HG03342 (cell line): ENCODE measurements at regions not wholly inside any gene's neighbourhood (a gene's known extent, or its start where the extent isn't known, plus 50 kb on each side); places are given as distances from the start of the nearest gene placed in this dataset.

ENCODE experiments used
- ATAC-seq: cut with Tn5 transposase; IDR thresholded peaks from one replicate; pipeline ENCODE4 v1.9.1; 2021; ENCODE audit warnings: mild to moderate bottlenecking, moderate library complexity; ENCODE audit not compliant: unreplicated experiment

GRCh38 chr6:105626295-105627158 lies 223.6 kb upstream of the PREP start:
- no peak for ATAC-seq

GRCh38 chr6:105624021-105624420 lies 221.1 kb upstream of the PREP start:
- ATAC-seq: no peak

- no peak for ATAC-seq
Observed at GRCh38 chr6:105622226-105622625, 219.3 kb upstream of the PREP start.

GRCh38 chr6:105621564-105622175 lies 218.8 kb upstream of the PREP start:
- no peak for ATAC-seq

GRCh38 chr6:105620878-105621277 lies 218.0 kb upstream of the PREP start:
- no peak for ATAC-seq

GRCh38 chr6:105619971-105620741 lies 217.3 kb upstream of the PREP start:
- ATAC-seq: no peak

GRCh38 chr6:105618247-105618646 lies 215.4 kb upstream of the PREP start:
- no peak for ATAC-seq

GRCh38 chr6:105616521-105616920 lies 213.6 kb upstream of the PREP start:
- no peak for ATAC-seq

GRCh38 chr6:105611606-105612005 lies 208.7 kb upstream of the PREP start:
- no peak for ATAC-seq

GRCh38 chr6:105609375-105609991 lies 206.6 kb upstream of the PREP start:
- no peak for ATAC-seq

- no peak for ATAC-seq
Observed at GRCh38 chr6:105608711-105609374, 206.0 kb upstream of the PREP start.

- no peak for ATAC-seq
Observed at GRCh38 chr6:105607636-105608621, 205.0 kb upstream of the PREP start.

GRCh38 chr6:105606831-105607463 lies 204.1 kb upstream of the PREP start:
- ATAC-seq: no peak

- no peak for ATAC-seq
Observed at GRCh38 chr6:105604587-105604884, 201.7 kb upstream of the PREP start.

GRCh38 chr6:105603788-105604586 lies 201.1 kb upstream of the PREP start:
- ATAC-seq: no peak

GRCh38 chr6:105601541-105602236 lies 198.8 kb upstream of the PREP start:
- peak; percentile 83 for ATAC-seq

GRCh38 chr6:105600336-105601260 lies 197.7 kb upstream of the PREP start:
- no peak for ATAC-seq
